ENCODE measurements at regions not wholly inside any gene's neighbourhood (a gene's known extent, or its start where the extent isn't known, plus 50 kb on each side); places are given as distances from the start of the nearest gene placed in this dataset.
"Not testable (repeated sequence)": the region's sequence is repeated elsewhere in the genome, so short reads cannot be mapped to it uniquely, and the experiment has no call there.

- no peak for DNase-seq
Observed at GRCh38 chr10:9848278-9848677, 1169.4 kb upstream of the CELF2 start.

GRCh38 chr10:9848981-9849380 is 1168.7 kb upstream of the CELF2 start:
- no peak for DNase-seq

DNA sequence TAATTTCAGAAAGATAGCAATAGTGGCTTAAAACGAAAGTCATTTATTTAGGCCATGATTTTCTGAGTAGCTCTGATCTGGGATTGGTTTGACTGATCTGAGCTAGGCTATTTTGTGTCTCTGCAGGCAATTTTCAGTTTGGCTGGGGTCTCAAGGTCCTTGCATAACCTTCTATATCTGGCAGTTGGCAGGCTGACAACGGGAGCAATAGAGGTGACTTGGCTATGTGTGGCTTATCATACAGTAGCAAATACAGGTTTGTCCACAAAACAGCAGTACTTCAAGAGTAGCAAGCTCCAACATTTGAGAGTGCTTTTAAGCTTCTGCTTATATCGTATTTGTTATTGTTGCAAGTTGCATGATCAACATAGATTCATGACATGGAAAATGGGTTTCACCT is 1167.3 kb upstream of the CELF2 start:
- no peak for DNase-seq

- no peak for DNase-seq
Observed at GRCh38 chr10:9851808-9852207, 1165.9 kb upstream of the CELF2 start.

GRCh38 chr10:9853405-9854355 is 1164.0 kb upstream of the CELF2 start:
- DNase-seq: no peak

- not testable (repeated sequence) for DNase-seq
Observed at GRCh38 chr10:9855451-9855850, 1162.2 kb upstream of the CELF2 start.

DNA sequence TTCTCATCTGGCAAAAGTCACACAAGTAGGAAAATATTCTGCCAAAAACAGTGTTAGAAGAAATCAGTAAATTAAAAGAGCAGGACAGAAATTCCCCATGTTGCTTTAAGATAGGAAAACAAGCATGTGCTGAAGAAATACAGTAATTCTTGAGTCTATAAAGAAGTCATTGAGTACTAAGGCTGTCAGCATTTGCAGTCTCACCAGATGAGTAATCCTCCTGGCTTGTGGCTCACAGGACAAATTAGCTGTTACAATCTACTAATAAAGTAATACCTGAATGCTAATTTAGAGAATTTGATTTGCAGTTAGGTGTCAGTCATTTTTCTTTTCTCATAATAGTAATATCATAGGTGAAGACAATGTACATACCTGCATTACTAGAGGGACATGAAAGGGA is 1158.9 kb upstream of the CELF2 start:
- no peak for DNase-seq

DNA sequence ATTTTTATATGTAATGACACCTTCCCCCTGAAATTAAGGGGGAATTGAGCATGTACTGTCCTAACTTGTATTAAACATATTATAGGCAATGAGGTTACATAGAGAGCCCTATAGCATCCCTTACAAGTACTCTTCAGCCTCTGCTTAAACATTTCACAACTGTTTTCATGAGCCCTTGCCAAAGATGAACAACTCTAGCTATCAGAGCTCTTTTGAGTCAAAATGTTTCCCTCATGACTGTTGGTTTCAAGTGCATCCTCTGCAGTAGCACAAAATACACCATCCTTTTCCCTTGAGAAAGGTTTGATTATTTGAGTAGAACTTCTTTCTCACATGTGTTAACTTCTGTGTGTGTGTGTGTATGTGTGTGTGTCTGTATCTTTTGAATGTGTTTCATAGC is 1157.6 kb upstream of the CELF2 start:
- no peak for DNase-seq

- DNase-seq: no peak
Observed at GRCh38 chr10:9863559-9864121, 1154.0 kb upstream of the CELF2 start.

DNA sequence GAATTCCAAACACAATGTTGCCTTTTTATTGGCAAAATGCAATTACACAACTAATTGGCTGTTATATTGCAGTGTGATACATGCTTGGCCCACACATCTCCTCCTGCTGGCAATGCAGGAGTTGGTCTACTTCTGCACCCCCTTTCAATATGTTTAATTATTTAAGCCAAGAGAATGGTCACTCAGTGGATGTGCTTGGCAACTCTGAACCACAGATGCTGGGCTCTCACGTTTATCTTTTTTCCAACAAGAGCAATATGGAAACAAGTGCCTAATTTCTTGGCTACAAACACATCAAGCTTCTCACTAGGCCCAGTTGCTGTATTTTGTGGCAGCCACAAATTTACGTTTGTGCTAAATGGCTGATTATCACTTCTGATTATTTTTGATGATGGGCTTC is 1149.2 kb upstream of the CELF2 start:
- DNase-seq: no peak

DNA sequence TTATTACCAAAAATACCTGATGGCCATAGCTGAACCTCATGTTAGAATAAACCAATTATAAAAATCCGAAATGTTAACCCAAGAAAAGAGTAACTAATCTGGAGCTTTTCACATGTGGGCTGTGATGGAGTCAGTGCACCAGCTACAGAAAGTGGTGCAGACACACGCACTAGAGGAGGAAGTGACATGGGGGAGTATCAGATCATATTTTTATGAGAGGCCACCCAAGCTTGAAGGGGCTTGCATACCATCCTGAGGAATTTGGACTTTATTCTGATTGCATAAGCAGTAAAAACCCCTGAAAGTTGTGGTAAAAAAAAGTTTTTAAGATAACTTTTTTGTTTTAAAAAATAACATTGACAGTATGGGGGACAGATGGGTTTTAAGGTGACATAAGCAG is 1148.5 kb upstream of the CELF2 start:
- DNase-seq: no peak

DNA sequence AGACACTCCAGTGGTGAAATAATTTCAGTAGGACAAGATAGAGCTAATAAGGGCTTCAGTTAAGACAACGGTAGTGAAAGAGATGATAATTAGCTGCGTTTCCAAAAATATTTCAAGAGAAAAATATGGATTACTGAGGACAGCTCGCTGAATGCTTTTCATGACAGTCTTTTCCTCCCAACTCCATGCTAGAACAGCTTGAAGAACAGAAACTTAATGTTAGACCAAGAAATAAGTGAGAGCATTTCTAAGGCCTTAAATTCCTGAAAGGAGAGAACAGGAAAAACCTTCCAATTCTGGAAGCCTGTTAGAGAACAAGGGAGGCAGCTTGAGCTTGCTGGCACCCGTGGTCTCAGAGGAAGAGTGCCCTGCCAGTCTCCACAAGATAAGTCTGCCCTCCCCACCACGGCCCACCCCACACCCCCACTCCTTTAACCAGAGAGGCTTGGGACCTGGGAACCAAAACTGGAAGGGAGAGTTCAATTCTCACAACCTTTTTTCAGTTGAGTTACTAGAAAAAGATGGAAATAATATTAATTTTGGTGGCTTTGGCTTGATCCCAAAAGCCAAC is 1148.0 kb upstream of the CELF2 start:
- no peak for DNase-seq

GRCh38 chr10:9875353-9875752 is 1142.3 kb upstream of the CELF2 start:
- no peak for DNase-seq

DNA sequence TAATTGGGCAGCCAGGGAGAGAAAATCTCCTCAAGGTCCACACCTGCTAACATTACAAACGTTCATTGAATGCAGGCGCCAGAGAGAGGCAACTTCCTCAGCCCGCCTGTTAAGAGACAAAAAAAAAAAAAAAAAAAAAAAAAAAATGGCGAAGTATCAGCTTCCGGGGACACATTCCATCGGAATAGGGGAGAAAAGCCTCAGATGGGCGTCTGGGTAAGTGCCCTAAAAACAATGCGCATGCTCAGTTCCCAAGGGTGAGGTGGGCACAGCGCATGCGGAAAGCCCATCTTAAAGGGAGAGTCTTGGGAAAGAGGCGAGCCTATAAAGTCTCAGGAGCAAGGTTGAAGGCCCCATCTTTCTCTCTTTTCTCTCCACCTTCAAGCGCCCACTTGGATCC is 1139.7 kb upstream of the CELF2 start:
- DNase-seq: no peak

DNA sequence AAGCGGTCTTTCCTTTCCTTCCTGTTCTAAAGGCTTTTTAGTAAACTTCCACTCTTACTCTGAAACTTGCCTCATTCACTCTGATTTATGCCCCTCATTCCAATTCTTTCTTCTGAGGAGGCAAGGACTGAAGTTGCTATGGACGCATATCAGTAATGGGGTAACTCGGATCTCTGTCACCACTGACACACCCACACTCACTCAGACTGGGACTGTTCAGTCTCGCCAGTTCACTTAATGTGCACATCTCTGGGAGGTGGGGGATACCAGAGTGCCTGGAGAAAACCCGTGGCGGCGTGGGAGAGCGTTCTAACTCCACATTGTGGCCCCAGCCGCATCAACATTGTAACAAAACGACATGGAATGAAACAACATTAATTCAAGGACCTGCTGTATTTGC is 1139.3 kb upstream of the CELF2 start:
- no peak for DNase-seq

- DNase-seq: no peak
Observed at GRCh38 chr10:9885761-9886160, 1131.9 kb upstream of the CELF2 start.

- DNase-seq: no peak
Observed at GRCh38 chr10:9886772-9887171, 1130.9 kb upstream of the CELF2 start.

DNA sequence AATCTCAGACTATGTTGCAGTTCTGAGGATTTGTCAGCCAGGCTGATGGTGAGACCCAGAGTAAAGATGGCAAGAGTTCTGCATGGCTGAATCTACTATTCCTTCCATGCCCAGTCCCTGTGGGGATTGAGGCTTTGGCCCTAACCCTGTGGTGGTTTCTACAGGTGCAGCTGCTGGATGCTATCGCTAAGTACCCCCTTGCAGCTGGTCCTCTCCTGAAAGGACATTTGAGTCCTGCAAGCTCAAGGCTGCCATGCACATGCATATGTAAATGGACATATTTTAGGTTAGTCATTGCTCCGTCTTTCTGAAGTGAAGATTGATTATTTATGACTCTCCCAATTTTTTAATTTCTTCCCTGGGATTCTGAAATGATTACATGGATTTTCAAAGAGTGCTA is 1122.2 kb upstream of the CELF2 start:
- DNase-seq: no peak

DNA sequence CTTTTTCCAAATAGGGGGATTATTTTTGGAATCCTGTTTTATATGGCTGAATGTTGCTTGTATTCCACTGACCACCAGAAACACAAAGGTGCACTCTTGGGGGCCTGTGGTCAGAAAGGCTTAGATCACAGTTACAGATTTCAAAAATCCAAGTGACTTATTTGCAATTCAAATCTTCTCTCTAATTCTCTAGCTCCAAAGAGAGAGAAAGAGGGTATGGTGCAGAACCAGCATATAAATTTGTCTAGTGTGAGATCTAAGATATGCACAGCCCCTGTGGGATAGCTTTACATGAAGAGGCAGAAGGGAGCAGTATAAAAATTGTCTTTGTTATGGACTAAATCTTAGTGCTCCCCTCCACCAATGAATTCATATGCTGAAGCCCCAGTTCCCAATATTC is 1121.7 kb upstream of the CELF2 start:
- no peak for DNase-seq

DNA sequence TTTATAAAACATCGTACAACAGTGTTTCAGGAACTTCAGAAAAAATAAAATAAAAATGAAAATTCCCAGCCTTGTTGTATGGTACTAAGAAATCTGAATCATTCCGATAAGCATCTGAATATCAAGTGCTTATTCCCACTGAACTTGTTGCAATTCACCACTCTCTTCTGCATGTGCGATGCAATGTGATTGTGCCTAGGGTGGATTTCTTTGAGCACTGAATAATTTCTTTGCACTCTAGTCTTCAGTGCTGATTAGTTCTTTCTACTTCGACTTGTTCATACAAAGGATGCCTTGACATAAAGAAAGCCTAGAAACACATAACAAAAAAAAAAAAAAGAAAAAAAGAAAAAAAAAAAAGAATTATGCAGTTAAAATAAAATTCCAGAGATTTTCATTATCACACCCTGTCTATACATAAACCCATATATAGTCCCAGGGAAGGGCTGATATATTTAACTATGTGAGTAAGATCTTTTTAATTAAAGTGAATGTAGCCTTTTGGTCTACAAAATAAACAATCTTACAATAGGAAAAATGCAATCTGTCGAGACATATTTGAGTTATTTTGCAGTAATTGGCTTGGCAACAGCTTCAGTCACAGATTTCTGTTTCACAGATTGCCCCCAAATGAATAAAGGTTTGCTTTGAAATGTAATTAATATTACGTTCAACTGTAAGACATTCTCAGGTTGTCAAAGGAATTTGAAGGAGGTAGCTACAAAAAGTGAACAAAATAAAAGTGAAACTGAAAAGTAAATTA is 1118.9 kb upstream of the CELF2 start:
- DNase-seq: no peak

DNA sequence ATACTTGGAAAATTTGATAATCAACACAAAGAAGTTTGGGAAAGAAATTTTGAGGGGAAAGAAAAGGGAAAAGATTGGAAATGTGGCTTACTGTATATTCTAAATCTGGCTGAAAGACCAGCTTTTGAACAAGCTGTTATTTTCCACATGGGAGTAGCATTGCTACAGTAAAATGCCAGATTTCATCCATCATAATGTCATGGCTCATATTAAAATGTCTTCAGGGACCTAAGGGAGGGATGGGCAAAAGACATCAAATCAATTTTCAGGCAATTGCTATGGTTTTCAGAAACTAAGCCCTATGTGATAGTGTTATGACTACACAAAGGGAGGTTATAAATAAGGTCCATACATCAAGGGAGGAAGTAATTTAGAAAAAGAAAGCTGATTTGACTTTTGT is 1116.9 kb upstream of the CELF2 start:
- no peak for DNase-seq

DNA sequence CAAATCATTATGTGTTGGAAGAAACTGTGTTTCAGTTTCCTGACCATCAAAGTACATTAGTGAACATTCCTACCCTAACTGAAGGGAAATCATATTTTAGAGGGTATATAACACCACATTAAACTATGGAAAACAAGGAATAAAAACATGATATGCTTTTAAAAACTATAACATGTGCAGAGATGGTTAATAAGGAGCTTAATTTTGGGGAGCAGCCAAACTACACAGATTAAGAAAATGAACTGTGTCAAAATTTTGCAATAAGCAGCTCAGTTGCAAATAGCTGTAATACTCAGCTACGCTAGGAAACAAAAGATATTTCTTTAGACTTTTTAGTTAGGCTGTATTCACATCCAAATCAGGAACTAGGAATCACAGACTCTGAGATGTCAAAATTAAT is 1115.7 kb upstream of the CELF2 start:
- no peak for DNase-seq

DNA sequence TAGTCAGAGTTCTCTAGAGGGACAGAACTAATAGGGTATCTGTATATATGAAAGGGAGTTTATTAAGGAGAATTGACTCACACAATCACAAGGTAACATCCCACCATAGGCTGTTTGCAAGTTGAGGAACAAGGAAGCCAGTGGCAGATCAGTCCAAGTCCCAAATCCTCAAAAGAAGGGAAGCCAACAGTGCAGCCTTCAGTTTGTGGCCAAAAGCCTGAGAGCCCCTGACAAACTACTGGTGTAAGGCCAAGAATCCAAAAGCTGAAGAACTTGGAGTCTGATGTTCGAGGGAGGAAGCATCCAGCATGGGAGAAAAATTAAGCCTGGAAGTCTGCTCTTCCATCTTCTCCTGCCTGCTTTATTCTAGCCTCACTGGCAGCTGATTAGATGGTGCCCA is 1107.2 kb upstream of the CELF2 start:
- DNase-seq: no peak

DNA sequence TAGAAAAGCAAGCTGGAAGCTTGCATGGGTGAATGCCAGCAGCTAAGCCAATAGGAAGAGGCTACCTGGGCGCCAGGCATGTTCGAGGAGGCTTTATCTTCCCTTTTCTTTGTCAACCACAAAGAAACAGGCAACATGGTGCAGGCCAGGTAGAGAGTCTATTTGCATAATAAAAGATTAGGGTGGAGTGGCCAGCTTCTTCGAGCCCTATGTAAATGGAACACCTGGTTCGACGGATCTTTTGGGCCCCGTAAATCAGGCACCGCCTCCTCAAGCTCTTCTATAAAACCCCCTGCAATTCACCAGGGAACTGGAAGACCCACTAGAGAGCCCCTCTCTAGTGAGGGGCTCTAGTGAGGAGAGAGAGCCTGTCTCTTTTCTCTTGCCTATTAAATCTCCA is 1106.2 kb upstream of the CELF2 start:
- no peak for DNase-seq
